HG03457 (cell line): ENCODE measurements at regions not wholly inside any gene's neighbourhood (a gene's known extent, or its start where the extent isn't known, plus 50 kb on each side); places are given as distances from the start of the nearest gene placed in this dataset.
A peak's percentile ranks its signal among the peaks of the same experiment; 100 is the strongest.
"Not testable (repeated sequence)": the region's sequence is repeated elsewhere in the genome, so short reads cannot be mapped to it uniquely, and the experiment has no call there.

Experiments used
- ATAC-seq: cut with Tn5 transposase; IDR thresholded peaks from one replicate; pipeline ENCODE4 v1.9.1; 2021; ENCODE audit warnings: moderate number of reproducible peaks; ENCODE audit not compliant: unreplicated experiment

- ATAC-seq: no peak
Measured at GRCh38 chr10:83492004-83492403, 647.3 kb upstream of the GHITM start.

GRCh38 chr10:83512681-83513080, 626.6 kb upstream of the GHITM start:
- ATAC-seq: no peak

- no peak for ATAC-seq
Measured at GRCh38 chr10:83515001-83515400, 624.3 kb upstream of the GHITM start.

GRCh38 chr10:83516788-83517187, 622.5 kb upstream of the GHITM start:
- ATAC-seq: no peak

GRCh38 chr10:83517456-83517855, 621.9 kb upstream of the GHITM start:
- ATAC-seq: no peak

- no peak for ATAC-seq
Measured at GRCh38 chr10:83518779-83519178, 620.5 kb upstream of the GHITM start.

GRCh38 chr10:83520386-83520785, 618.9 kb upstream of the GHITM start:
- ATAC-seq: not testable (repeated sequence)

GRCh38 chr10:83522456-83522855, 616.9 kb upstream of the GHITM start:
- ATAC-seq: no peak

GRCh38 chr10:83522881-83523386, 616.4 kb upstream of the GHITM start:
- no peak for ATAC-seq

GRCh38 chr10:83527934-83528333, 611.4 kb upstream of the GHITM start:
- no peak for ATAC-seq

GRCh38 chr10:83533290-83533689, 606.0 kb upstream of the GHITM start:
- ATAC-seq: peak; percentile 68

- no peak for ATAC-seq
Measured at GRCh38 chr10:83536426-83536825, 602.9 kb upstream of the GHITM start.

- no peak for ATAC-seq
Measured at GRCh38 chr10:83538047-83538446, 601.3 kb upstream of the GHITM start.

GRCh38 chr10:83539528-83540308, 599.6 kb upstream of the GHITM start:
- peak; percentile 50 for ATAC-seq

- ATAC-seq: no peak
Measured at GRCh38 chr10:83541046-83541445, 598.3 kb upstream of the GHITM start.

GRCh38 chr10:83542774-83543411, 596.4 kb upstream of the GHITM start:
- ATAC-seq: peak; percentile 59

GRCh38 chr10:83543691-83544462, 595.4 kb upstream of the GHITM start:
- ATAC-seq: no peak

GRCh38 chr10:83545901-83546391, 593.4 kb upstream of the GHITM start:
- ATAC-seq: no peak

GRCh38 chr10:83551190-83551589, 588.1 kb upstream of the GHITM start:
- ATAC-seq: not testable (repeated sequence)

- ATAC-seq: no peak
Measured at GRCh38 chr10:83553366-83553765, 585.9 kb upstream of the GHITM start.

- ATAC-seq: peak; percentile 88
Measured at GRCh38 chr10:83555264-83555663, 584.0 kb upstream of the GHITM start.
